Neural crest cell (in vitro differentiated cells): ENCODE measurements at regions not wholly inside any gene's neighbourhood (a gene's known extent, or its start where the extent isn't known, plus 50 kb on each side); places are given as distances from the start of the nearest gene placed in this dataset.
"Not testable (repeated sequence)": the region's sequence is repeated elsewhere in the genome, so short reads cannot be mapped to it uniquely, and the experiment has no call there.

ENCODE experiments used
- DNase-seq: peaks from one replicate; pipeline ENCODE4 v3.0.0; 2021; ENCODE audit warnings: low read depth, mixed read lengths, low spot score
- H3K27ac Mint-ChIP-seq: one replicate; pipeline ENCODE4 v1.8.0; 2021; ENCODE audit warnings: mild to moderate bottlenecking, mixed read lengths; ENCODE audit not compliant: unreplicated experiment
- H3K27me3 Mint-ChIP-seq: 2 replicates; pipeline ENCODE4 v1.8.0; 2021; ENCODE audit warnings: low read depth, mild to moderate bottlenecking, mixed read lengths
- H3K36me3 Mint-ChIP-seq: 2 replicates; pipeline ENCODE4 v1.8.0; 2021; ENCODE audit warnings: low read depth, mild to moderate bottlenecking, mixed read lengths
- H3K4me1 Mint-ChIP-seq: 2 replicates; pipeline ENCODE4 v1.8.0; 2021; ENCODE audit warnings: mixed read lengths
- H3K4me3 Mint-ChIP-seq: one replicate; pipeline ENCODE4 v1.8.0; 2021; ENCODE audit warnings: mild to moderate bottlenecking, mixed read lengths
- H3K9me3 Mint-ChIP-seq: 2 replicates; pipeline ENCODE4 v1.8.0; 2021; ENCODE audit warnings: mixed read lengths
- TF ChIP-seq, protein P1 (sequence below): fragments of 200-600 bp; sonication (generic); conservative IDR thresholded peaks from 2 replicates; pipeline ENCODE4 v1.5.0; 2021; ENCODE audit warnings: antibody characterized with exemption, mild to moderate bottlenecking

DNA sequence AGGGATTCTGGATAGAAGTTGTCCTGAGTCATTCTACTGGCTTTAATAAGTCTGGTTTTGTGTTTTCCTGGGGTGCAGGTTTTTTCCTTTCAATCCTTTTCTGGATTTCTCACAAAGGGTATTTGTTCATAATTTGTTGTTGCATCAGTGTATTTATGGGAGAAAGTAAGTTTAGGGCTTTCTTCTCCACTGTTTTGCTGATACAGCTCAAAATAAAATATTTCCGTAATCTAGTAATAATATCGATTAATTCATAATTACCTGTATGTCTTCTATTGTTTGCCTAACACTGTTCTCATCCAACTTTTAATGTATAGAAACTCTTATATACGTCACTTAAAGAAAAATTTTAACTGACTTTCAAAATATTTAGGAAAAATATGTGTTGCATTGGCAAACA, 728.2 kb downstream of the LUZP2 start:
- Mint-ChIP-seq H3K4me1 (no peaks in the 10 kb centered on the region), H3K27ac (no peak overlapping the region), H3K9me3 (no peaks in the 10 kb centered on the region), H3K27me3 (no peaks in the 10 kb centered on the region), H3K36me3 (no peaks in the 10 kb centered on the region), H3K4me3 (no peak overlapping the region)
- TF ChIP-seq, protein P1, sequence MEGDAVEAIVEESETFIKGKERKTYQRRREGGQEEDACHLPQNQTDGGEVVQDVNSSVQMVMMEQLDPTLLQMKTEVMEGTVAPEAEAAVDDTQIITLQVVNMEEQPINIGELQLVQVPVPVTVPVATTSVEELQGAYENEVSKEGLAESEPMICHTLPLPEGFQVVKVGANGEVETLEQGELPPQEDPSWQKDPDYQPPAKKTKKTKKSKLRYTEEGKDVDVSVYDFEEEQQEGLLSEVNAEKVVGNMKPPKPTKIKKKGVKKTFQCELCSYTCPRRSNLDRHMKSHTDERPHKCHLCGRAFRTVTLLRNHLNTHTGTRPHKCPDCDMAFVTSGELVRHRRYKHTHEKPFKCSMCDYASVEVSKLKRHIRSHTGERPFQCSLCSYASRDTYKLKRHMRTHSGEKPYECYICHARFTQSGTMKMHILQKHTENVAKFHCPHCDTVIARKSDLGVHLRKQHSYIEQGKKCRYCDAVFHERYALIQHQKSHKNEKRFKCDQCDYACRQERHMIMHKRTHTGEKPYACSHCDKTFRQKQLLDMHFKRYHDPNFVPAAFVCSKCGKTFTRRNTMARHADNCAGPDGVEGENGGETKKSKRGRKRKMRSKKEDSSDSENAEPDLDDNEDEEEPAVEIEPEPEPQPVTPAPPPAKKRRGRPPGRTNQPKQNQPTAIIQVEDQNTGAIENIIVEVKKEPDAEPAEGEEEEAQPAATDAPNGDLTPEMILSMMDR = no peak
- no peak for DNase-seq

DNA sequence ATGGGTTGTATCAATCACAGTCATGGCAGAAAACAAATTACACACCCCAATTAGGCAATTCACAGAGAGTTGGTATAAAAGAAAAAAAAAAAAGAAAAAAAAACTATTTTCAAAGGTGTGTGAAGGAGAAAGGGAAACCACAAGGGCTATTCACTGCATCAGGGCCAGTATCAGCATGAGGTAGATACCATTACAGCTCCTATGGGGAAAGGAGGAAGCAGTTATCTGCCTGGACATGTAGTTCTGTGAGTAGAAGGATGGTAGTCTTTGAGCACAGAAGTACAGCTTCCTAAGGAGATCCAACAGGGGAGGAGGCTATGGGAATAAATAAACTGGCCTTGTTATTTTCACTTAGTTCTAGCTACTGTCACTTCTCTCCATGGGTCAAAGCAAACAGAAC, 746.1 kb downstream of the LUZP2 start:
- Mint-ChIP-seq H3K4me1 (no peaks in the 10 kb centered on the region), H3K27ac (no peak overlapping the region), H3K4me3 (no peak overlapping the region), H3K27me3 (no peaks in the 10 kb centered on the region), H3K36me3 (no peaks in the 10 kb centered on the region), H3K9me3 (no peaks in the 10 kb centered on the region)
- TF ChIP-seq, protein P1 = no peak
- DNase-seq = no peak

DNA sequence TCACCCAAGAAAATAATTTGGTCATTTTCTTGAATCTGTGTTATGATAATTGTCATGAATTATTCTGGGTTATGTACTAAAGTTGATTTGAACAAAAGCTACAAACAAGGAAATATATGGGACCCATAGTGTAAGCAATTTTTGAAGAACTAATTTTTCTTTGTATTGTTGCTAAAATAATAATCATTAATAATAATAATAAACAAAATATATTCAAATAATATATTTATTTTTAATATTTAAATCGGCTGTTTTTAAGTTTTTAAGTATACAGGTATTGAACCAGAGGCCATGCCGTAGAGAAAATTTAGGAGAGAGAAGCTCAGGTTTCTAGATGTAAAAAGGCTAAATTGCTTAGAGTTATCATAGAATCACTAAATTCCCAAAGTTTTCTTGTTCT, 747.3 kb downstream of the LUZP2 start:
- no peak for DNase-seq
- Mint-ChIP-seq H3K27me3 (no peaks in the 10 kb centered on the region), H3K27ac (no peak overlapping the region), H3K4me1 (no peaks in the 10 kb centered on the region), H3K36me3 (no peaks in the 10 kb centered on the region), H3K4me3 (no peak overlapping the region), H3K9me3 (no peaks in the 10 kb centered on the region)
- TF ChIP-seq, protein P1 = no peak

DNA sequence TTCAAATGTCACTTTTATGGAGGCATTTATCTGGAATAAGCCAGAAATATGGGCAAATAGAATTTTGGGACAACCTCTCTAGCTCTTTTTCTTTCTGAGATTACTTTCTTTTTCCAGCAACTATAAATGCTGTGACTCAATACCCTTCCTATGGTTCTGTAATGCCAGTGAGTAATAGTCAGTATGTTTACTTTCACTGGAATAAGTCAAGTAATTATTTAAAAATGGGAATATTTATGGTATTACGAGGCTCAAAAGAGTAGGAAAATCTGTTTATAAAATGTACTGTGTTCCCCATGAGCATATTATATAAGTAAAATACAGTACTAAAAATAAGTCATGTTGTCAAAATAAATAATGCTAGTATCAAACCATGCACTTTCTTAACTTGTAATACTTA, 750.5 kb downstream of the LUZP2 start:
- Mint-ChIP-seq H3K36me3 (no peaks in the 10 kb centered on the region), H3K27me3 (no peaks in the 10 kb centered on the region)
- TF ChIP-seq, protein P1 = no peak

DNA sequence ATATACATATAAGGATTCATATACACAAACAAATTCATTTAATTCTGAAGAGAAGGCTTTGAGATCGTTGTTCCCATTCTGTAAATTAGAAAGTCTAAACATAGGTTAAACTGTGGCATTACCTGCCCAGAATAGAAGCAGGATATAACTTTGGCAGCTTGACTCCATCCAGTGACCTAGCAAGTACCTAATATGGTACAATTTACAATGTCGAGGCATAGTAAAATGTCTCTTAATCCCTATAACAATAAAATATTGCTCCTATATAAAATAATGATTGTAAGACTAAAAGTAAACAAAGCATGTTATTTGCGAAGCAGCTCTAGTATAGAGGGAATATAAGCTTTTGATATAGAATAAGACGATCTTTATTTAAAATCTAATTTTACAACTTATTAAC, 756.0 kb downstream of the LUZP2 start:
- Mint-ChIP-seq H3K27ac (no peak overlapping the region), H3K9me3 (no peaks in the 10 kb centered on the region), H3K36me3 (no peaks in the 10 kb centered on the region), H3K4me3 (no peak overlapping the region), H3K27me3 (no peaks in the 10 kb centered on the region), H3K4me1 (no peaks in the 10 kb centered on the region)
- TF ChIP-seq, protein P1 = no peak
- DNase-seq = no peak

More for the DNA sequence above, 750.5 kb downstream of the LUZP2 start:
- no peaks in the 10 kb centered on the region for H3K9me3 Mint-ChIP-seq
- DNase-seq = no peak
- no peak overlapping the region for H3K27ac Mint-ChIP-seq
- H3K4me1 Mint-ChIP-seq = no peaks in the 10 kb centered on the region
- no peak overlapping the region for H3K4me3 Mint-ChIP-seq

DNA sequence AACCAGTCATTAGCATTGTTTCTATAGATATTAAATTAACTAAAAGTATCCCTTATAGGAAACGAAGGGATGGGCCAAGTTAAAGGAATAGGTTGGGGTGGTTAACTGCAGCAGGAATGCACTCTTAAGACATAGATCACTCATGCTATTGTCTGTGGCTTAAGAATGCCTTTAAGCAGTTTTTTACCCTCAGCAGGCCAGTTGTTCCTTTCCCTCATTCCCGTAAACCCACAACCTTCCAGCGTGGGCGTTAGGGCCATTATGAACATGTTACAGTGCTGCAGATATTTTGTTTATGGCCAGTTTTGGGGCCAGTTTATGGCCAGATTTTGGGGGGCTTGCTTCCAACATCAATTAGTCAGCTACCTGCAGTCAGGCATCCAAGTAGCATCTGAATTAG, 767.0 kb downstream of the LUZP2 start:
- H3K9me3 Mint-ChIP-seq, H3K27ac Mint-ChIP-seq, H3K27me3 Mint-ChIP-seq, H3K36me3 Mint-ChIP-seq, H3K4me1 Mint-ChIP-seq, DNase-seq, H3K4me3 Mint-ChIP-seq: not testable (repeated sequence)
